T-helper 1 cell treated with Interleukin-12 subunit alpha and Interleukin-12 subunit beta and Interleukin-4 antibody, amounts not matched to agents 30 μg/mL and 1 μg/mL, for 36 hours (primary cell): ENCODE measurements at regions not wholly inside any gene's neighbourhood (a gene's known extent, or its start where the extent isn't known, plus 50 kb on each side); places are given as distances from the start of the nearest gene placed in this dataset.

ENCODE experiments used
- H3K27ac Mint-ChIP-seq: one replicate; pipeline ENCODE4 v1.8.0; 2021; ENCODE audit warnings: mild to moderate bottlenecking, mixed read lengths
- H3K27me3 Mint-ChIP-seq: one replicate; pipeline ENCODE4 v1.8.0; 2021; ENCODE audit warnings: low read depth, mixed read lengths
- H3K36me3 Mint-ChIP-seq: one replicate; pipeline ENCODE4 v1.8.0; 2021; ENCODE audit warnings: low read depth, mixed read lengths
- H3K4me1 Mint-ChIP-seq: one replicate; pipeline ENCODE4 v1.8.0; 2021; ENCODE audit warnings: low read depth, mixed read lengths
- H3K4me3 Mint-ChIP-seq: one replicate; pipeline ENCODE4 v1.8.0; 2021; ENCODE audit warnings: mild to moderate bottlenecking, moderate library complexity, mixed read lengths
- H3K9me3 Mint-ChIP-seq: one replicate; pipeline ENCODE4 v1.8.0; 2021; ENCODE audit warnings: mixed read lengths

DNA sequence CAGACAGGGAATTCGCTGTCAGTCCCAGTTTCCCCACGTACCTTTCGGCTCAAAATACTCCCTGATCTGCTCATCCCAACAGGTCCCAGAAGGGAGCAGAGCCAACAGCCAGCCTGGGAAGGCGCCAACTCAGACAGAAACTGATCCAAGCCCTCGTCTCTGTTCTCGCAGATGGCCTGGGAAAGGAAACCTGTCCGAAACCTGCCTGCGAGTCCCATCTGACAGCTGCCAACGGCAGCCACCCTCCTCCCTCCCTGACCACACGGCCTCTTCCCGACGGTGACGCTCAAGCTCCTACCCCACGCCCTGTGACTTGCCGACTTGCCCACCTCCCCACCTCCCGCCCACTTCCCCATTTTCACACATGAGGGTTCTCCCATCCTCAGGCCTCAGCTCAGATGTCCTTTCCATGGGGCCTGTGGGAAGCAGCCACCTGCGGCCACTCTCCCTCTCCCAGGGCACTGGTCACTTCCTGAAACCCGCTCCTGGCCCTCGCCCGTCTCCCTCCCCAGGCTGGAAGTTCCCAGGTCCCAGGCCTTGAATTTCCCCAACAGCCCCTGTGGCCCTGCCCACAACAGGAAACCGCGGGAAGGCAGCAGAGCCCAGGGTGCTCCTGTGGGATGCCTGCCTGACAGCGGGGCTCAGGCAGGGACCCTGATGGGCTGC is 60.9 kb upstream of the FBRSL1 start:
- Mint-ChIP-seq H3K4me1 (peaks cover 12% of the 10 kb centered on the region), H3K4me3 (no peak overlapping the region), H3K27ac (peak overlapping the region; percentile 38), H3K9me3 (peaks cover 4% of the 10 kb centered on the region), H3K36me3 (no peaks in the 10 kb centered on the region), H3K27me3 (peaks cover 5% of the 10 kb centered on the region)

DNA sequence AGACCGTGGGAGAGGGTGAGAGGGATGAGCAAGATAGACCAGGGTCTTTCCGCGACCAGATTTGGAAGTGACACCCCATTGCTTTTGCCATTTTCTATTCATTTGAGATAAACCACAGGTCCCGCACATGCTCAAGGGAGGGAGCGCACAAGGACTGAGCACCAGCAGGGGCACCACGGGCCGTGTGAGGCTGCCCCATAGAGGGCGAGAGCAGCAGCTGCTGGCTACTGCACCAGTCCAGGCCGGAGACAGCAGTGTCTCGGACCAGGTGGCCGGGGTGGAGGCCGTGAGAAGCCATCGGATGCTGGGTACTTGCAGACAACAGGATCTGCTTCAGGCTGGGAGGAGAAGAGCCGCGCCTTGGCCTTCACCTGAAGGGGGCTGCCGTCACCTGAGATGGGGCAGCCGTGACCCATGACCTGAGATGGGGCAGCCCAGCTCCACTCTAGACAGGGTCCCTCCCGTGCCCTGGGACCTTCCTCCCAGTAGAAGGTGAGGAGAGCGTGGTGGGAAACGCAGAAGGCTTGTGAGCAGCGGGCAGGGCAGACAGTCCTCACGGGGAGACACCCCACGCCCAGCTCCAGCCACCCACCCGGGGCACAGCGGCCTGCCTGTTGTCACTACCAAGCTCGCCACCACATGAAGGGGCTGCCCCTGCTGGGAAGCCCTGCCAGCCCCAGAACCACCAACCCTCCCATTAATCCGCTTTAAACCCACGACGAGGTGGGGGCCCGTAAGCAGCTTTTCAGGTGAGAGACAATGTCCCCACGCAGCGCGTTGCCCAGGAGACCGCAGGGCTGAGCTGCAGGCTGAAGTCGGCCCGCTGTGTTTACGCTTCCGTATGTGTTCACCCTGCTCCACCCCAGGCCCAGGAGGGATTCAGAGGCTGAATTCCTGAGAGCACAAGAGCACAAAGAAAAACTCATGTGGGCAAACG is 61.7 kb upstream of the FBRSL1 start:
- no peak overlapping the region for H3K4me3 Mint-ChIP-seq
- no peaks in the 10 kb centered on the region for H3K36me3 Mint-ChIP-seq
- peaks cover 4% of the 10 kb centered on the region for H3K9me3 Mint-ChIP-seq
- no peak overlapping the region for H3K27ac Mint-ChIP-seq
- peaks cover 11% of the 10 kb centered on the region for H3K4me1 Mint-ChIP-seq
- peaks cover 5% of the 10 kb centered on the region for H3K27me3 Mint-ChIP-seq

- Mint-ChIP-seq H3K36me3 (no peaks in the 10 kb centered on the region), H3K27me3 (peaks cover 12% of the 10 kb centered on the region), H3K4me1 (peaks cover 15% of the 10 kb centered on the region)
Observed at GRCh38 chr12:132427174-132427768, 62.7 kb upstream of the FBRSL1 start.

DNA sequence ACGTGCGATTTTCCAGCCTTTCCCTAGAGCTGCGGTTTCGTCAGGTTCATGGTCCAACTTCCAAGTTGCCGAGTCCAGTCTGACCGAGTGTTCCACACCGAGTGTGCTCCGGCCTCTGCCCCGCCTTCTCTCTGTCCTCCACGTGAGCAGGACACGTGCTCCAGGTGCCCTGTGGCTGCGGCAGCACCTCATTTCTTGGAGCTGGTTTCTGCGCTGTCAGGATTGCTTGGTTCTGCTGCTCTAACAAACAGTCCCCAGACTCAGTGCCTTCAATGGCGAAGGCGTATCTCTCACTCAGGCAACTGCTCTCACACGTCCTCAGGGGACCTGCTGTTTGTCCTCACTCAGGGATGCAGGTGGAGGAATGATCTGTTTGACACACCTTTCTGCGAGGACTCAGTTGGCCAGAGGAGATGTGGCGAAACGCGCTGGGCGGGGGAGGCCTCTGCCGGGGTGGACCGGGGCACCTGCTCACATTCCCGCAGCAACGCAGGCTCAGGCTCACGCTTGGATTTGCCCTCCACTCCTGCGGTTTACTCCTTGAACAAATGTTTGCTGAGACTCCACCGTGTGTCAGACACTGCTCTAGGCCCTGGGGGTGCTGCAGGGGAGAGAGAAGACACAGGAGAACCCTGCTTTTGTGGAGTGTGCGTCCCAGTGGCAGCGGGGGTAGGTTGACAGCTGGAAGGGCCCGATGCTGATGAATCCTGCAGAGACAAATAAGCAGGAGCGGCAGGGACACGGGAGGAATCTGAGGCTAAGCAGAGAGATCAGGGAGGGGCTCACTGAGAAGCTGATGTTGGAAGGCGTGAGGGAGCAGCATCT is 63.4 kb upstream of the FBRSL1 start:
- H3K27ac Mint-ChIP-seq, result no peak overlapping the region
- H3K36me3 Mint-ChIP-seq, result no peaks in the 10 kb centered on the region

More at GRCh38 chr12:132427174-132427768, 62.7 kb upstream of the FBRSL1 start:
- Mint-ChIP-seq H3K4me3 (no peak overlapping the region), H3K27ac (no peak overlapping the region), H3K9me3 (peaks cover 4% of the 10 kb centered on the region)

GRCh38 chr12:132424811-132425210 is 65.1 kb upstream of the FBRSL1 start:
- Mint-ChIP-seq H3K4me3 (no peak overlapping the region), H3K9me3 (peaks cover 4% of the 10 kb centered on the region), H3K27ac (no peak overlapping the region), H3K27me3 (peaks cover 8% of the 10 kb centered on the region), H3K4me1 (peaks cover 9% of the 10 kb centered on the region), H3K36me3 (no peaks in the 10 kb centered on the region)

More for the DNA sequence above, 63.4 kb upstream of the FBRSL1 start:
- H3K27me3 Mint-ChIP-seq, result peaks cover 12% of the 10 kb centered on the region
- peaks cover 4% of the 10 kb centered on the region for H3K9me3 Mint-ChIP-seq
- H3K4me1 Mint-ChIP-seq, result peaks cover 15% of the 10 kb centered on the region
- H3K4me3 Mint-ChIP-seq, result no peak overlapping the region

DNA sequence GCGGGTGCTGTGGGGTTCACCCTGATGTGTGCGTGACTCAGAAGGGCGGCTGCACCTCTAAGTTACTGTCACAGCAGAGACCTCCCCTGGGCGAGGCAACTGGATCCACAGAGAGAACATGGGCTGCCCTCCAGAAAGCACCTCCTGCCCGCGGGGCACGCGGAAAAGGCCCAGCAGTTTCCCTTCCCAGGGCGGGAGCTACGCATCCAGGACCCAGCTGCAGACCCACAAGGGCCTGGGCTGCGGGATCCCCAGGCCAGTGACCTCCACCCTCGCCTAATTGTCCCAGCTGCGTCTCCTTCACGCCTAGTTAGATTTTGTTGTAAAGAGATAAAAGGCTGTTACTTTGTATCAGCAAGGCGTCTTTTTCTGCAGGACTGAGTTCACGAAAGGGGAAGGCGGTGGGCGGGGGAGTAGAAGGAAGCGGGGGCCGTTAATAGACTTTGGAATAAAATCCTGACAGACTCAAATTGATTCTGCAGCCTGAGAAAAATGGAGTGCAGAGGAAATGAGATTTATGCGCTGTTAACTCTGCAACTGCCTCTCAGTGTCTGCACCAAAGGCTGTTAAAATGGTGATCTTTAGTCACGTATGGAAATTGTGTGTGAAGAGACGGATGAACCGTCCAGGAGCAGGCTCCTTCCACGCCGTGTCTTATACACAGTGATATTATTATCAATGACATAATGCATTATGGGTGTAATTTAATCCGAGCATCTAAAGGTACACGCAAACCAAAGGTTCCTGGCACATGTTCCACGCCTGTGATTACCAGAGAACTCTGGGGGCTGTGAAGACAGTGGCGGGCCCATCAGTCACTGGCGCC is 65.9 kb upstream of the FBRSL1 start:
- no peak overlapping the region for H3K27ac Mint-ChIP-seq
- no peaks in the 10 kb centered on the region for H3K36me3 Mint-ChIP-seq
- H3K9me3 Mint-ChIP-seq, result peaks cover 4% of the 10 kb centered on the region

GRCh38 chr12:132423251-132423819 is 66.6 kb upstream of the FBRSL1 start:
- Mint-ChIP-seq H3K4me3 (no peak overlapping the region), H3K36me3 (no peaks in the 10 kb centered on the region), H3K4me1 (peaks cover 6% of the 10 kb centered on the region), H3K27ac (no peak overlapping the region), H3K27me3 (peaks cover 17% of the 10 kb centered on the region), H3K9me3 (peaks cover 4% of the 10 kb centered on the region)

More for the DNA sequence above, 65.9 kb upstream of the FBRSL1 start:
- Mint-ChIP-seq H3K4me1 (peaks cover 6% of the 10 kb centered on the region), H3K27me3 (peaks cover 11% of the 10 kb centered on the region), H3K4me3 (no peak overlapping the region)

- Mint-ChIP-seq H3K36me3 (no peaks in the 10 kb centered on the region), H3K27ac (no peak overlapping the region), H3K4me1 (peaks cover 6% of the 10 kb centered on the region), H3K4me3 (no peak overlapping the region), H3K9me3 (peaks cover 4% of the 10 kb centered on the region), H3K27me3 (peaks cover 18% of the 10 kb centered on the region)
Observed at GRCh38 chr12:132422381-132423043, 67.4 kb upstream of the FBRSL1 start.

DNA sequence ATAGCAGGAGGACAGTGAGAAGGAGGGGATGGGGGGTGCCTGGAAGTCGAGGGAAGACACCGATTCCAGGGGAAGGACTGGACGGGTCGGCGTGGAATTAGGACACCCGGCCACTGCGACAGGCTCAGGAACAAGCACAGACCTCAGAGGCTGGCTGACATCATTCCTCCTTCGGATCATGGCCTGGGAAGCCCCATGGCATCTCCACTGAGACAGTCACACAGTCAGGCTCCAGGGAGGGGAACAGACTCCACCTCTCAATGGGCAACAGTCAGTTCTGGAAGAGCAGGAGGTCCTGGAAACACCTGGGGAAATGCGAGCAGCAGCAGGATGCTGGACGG is 67.9 kb upstream of the FBRSL1 start:
- Mint-ChIP-seq H3K4me3 (no peak overlapping the region), H3K36me3 (no peaks in the 10 kb centered on the region), H3K27ac (no peak overlapping the region)

GRCh38 chr12:132419631-132420246 is 70.2 kb upstream of the FBRSL1 start:
- Mint-ChIP-seq H3K36me3 (no peaks in the 10 kb centered on the region), H3K27me3 (peaks cover 18% of the 10 kb centered on the region), H3K9me3 (peaks cover under 1% of the 10 kb centered on the region), H3K27ac (no peak overlapping the region), H3K4me1 (peaks cover 6% of the 10 kb centered on the region), H3K4me3 (no peak overlapping the region)

More for the DNA sequence above, 67.9 kb upstream of the FBRSL1 start:
- Mint-ChIP-seq H3K27me3 (peaks cover 18% of the 10 kb centered on the region), H3K9me3 (peaks cover 4% of the 10 kb centered on the region), H3K4me1 (peaks cover 6% of the 10 kb centered on the region)

- Mint-ChIP-seq H3K4me3 (no peak overlapping the region), H3K9me3 (no peaks in the 10 kb centered on the region), H3K27me3 (peaks cover 18% of the 10 kb centered on the region), H3K27ac (no peak overlapping the region), H3K4me1 (peaks cover 6% of the 10 kb centered on the region), H3K36me3 (no peaks in the 10 kb centered on the region)
Observed at GRCh38 chr12:132418393-132418925, 71.5 kb upstream of the FBRSL1 start.

GRCh38 chr12:132417741-132418140 is 72.2 kb upstream of the FBRSL1 start:
- Mint-ChIP-seq H3K4me1 (peaks cover 3% of the 10 kb centered on the region), H3K4me3 (no peak overlapping the region), H3K27me3 (peaks cover 14% of the 10 kb centered on the region), H3K27ac (no peak overlapping the region), H3K9me3 (no peaks in the 10 kb centered on the region), H3K36me3 (no peaks in the 10 kb centered on the region)
